GM12872 (cell line): ENCODE measurements at regions not wholly inside any gene's neighbourhood (a gene's known extent, or its start where the extent isn't known, plus 50 kb on each side); places are given as distances from the start of the nearest gene placed in this dataset.

Experiments
- CTCF ChIP-seq: IDR thresholded peaks from 3 replicates; pipeline ENCODE4 v1.5.1; 2011; ENCODE audit warnings: low read depth, mild to moderate bottlenecking, low read length, moderate library complexity; ENCODE audit not compliant: insufficient read depth

DNA sequence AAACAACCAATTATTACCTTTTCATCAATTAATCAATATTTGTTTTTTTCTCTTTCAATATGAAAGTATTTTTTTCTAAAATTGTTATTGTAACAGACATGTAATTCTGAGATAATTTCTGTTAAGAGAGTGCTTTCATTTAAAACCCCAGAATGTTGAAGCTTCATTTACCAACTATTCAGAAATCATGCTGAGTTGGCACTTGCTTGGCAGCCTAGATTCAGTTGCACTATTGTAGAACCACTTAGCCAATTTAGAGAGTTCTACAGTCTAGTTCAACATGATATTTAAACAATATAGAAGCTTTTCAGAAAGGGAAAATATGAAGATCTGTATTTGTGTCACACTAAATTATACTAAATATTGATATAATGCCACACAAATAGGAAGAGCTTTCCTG is 56.1 kb upstream of the NKAIN2 start:
- no peak for TF ChIP-seq CTCF

- no peak for TF ChIP-seq CTCF
Observed at GRCh38 chr6:123745895-123746294, 57.8 kb upstream of the NKAIN2 start.

- TF ChIP-seq CTCF = no peak
Observed at GRCh38 chr6:123744840-123745239, 58.8 kb upstream of the NKAIN2 start.

DNA sequence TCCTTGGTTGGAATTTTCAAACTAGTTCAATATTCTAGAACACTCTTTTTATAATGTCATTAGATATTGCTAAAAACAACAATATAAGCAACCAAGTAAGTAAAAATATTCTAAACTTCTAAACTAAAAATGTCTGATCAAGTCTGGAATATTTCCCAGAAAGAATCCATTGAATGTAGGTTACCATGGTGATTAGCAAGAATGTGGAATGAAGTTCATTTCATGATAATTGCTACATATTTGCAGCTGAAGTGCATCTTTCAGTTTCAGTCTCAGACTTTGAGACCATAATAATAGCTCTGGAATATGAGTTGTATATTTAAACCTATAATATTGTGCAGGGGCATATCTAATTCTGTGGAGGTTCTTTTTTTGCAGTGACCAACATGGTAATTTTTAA is 61.0 kb upstream of the NKAIN2 start:
- TF ChIP-seq CTCF = no peak

GRCh38 chr6:123733180-123733579 is 70.5 kb upstream of the NKAIN2 start:
- no peak for TF ChIP-seq CTCF

DNA sequence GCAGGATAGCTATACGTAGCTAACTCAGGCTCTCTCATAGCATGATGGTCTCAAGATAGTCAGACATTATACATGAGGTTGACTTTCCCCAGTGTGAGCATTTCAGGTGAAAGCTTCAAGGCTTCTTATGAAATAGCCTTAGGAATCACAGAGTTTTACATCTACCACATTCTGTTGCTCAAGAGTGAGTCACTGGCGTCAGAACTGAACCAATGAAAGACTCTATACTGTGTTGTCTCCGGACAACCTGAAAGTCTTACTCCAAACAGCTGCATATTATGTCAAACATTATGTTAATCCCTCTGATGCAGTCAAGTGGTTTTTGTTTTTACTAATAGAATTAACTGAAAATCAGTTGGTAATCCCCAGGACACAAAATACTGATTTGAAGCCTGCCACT is 79.8 kb upstream of the TRDN start:
- TF ChIP-seq CTCF = no peak

- TF ChIP-seq CTCF = peak; percentile 44; the same call in 2 of the 3 replicates
Observed at GRCh38 chr6:123715006-123715863, 78.5 kb upstream of the TRDN start.
